Stomach (tissue), 8 donors: ENCODE measurements at regions not wholly inside any gene's neighbourhood (a gene's known extent, or its start where the extent isn't known, plus 50 kb on each side); places are given as distances from the start of the nearest gene placed in this dataset.

Source experiments
- DNase-seq, 2 donors: peaks; one replicate each; pipeline versions ENCODE4 v3.0.0 to v3.0.0-alpha.2; 2013 to 2019
- H3K27ac ChIP-seq, 5 donors: fragments of 200-600 bp in 4 of 5; sonication (generic) in 4 of 5; one replicate each; pipeline ENCODE4 v1.5.1; 2013 to 2019; ENCODE audit warnings: mild to moderate bottlenecking in 1 of 5, moderate library complexity in 1 of 5
- H3K27me3 ChIP-seq, 3 donors: fragments of 200-600 bp; sonication (generic); one replicate each; pipeline ENCODE4 v1.5.1; 2017 to 2019; ENCODE audit warnings: mixed run types in 1 of 3
- H3K36me3 ChIP-seq, 4 donors: fragments of 200-600 bp; sonication (generic); 1 replicate in 3 of 4; 2 replicates in 1 of 4; pipeline ENCODE4 v1.5.1; 2016 to 2019
- H3K4me1 ChIP-seq, 4 donors: fragments of 200-600 bp; sonication (generic); one replicate each; pipeline ENCODE4 v1.5.1; 2016 to 2019
- H3K4me3 ChIP-seq, 4 donors: fragments of 200-600 bp; sonication (generic) in 3 of 4; one replicate each; pipeline ENCODE4 v1.5.1; 2016 to 2019; ENCODE audit warnings: mild to moderate bottlenecking in 1 of 4
- H3K9me3 ChIP-seq, 4 donors: fragments of 200-600 bp; sonication (generic); one replicate each; pipeline ENCODE4 v1.5.1; 2016 to 2019
- EP300 ChIP-seq: sonication (generic); formaldehyde crosslinking; IDR thresholded peaks from one replicate; pipeline ENCODE4 v1.6.1; 2017; ENCODE audit warnings: antibody characterized with exemption
- POLR2A ChIP-seq, 4 donors: fragments of 450-650 bp; IDR thresholded peaks; one replicate each; pipeline ENCODE4 v1.6.1; 2016; ENCODE audit warnings: antibody characterized with exemption in 4 of 4, control low read depth in 2 of 4, mild to moderate bottlenecking in 1 of 4, moderate library complexity in 1 of 4
- POLR2AphosphoS5 ChIP-seq, 3 donors: sonication (generic); formaldehyde crosslinking; IDR thresholded peaks; one replicate each; pipeline ENCODE4 v1.6.1; 2016; ENCODE audit warnings: antibody characterized with exemption in 3 of 3
- WGBS, 5 donors: extraction: QIAGEN DNeasy Blood & Tissue Kit in 3 of 5; methylation state at CpG; one replicate each; pipeline versions ENCODE4 v1.1.5 to v1.1.7; 2013 to 2018; 5-methylcytosine and 5-hydroxymethylcytosine counted together
- intact Hi-C: fragments of 100-400 bp; cut with DNase I; formaldehyde crosslinking; loops from one replicate; pipeline ENCODE4 v1.15.1; 2023; ENCODE audit warnings: low total_unique reads
- TF ChIP-seq, protein P1 (sequence below), 7 experiments: fragments of 450-650 bp in 4 of 7; fragments of 200-600 bp in 3 of 7; sonication (generic) in 3 of 7; IDR thresholded peaks; one replicate each; pipeline ENCODE4 v1.5.1; 2016 to 2019; ENCODE audit warnings: antibody characterized with exemption in 7 of 7, control low read depth in 2 of 7, mild to moderate bottlenecking in 1 of 7
- donor health status: healthy with polysubstance abuse.
- donor health status: Bipolar disorder and iron deficiency.
- donor health status: healthy.

DNA sequence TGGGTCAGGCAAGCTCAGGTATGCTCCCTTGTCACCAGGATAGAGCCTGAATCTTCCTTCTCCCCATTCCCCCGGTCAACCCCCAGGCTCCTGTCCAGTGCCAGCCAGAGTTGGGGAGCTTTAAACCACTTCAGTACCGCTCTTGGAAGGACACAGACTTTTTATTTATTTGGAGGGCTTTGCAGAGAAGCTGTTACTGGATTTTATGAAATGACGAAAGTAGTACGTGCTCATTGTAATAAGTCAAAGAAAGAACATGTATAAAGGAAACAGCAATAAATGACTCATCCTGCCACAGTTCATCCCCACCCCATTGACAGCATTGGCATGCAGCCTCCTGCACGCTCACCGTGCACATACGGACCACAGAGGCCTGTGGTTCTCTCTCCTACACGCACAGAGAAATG, 230.3 kb downstream of the AUH start:
- H3K27ac ChIP-seq, result no peak overlapping the region
- DNase-seq, result peak; percentile 38 to 55
- intact Hi-C loops, result no loop called here

DNA sequence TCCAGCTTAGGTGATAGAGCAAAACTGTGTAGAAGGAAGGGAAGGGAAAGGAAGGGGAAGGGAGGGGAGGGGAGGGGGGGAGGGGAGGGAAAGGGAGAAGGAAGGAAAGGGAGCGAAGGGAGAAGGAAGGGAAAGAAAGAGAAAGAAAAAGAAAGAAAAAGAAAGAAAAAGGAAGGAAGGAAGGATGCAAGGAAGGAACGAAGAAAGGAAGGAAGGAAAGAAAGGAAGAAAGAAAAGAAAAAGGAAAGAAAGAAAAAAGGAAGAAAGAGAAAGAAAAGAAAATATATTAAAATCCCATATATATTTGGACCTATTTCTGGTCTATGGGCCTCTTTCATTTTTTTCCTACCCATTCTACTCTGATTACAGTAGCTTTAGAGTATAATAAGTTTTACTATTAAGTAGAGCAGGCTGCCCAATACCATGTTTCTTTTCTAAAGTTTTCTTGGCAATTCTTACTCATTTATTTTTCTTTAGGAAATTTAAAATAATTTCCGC, 229.1 kb downstream of the AUH start:
- 89 to 94% (median 90%) methylated on average over 2 to 3 of the region's 3 CpGs for WGBS, 5 donors
- Histone ChIP-seq H3K4me3 (no peak overlapping the region), H3K9me3 (no peaks in the 10 kb centered on the region), H3K36me3 (no peaks in the 10 kb centered on the region), H3K4me1 (peaks cover 0 to 7% (median 0%) of the 10 kb centered on the region in 4 donors), H3K27ac (no peak overlapping the region), H3K27me3 (no peaks in the 10 kb centered on the region)
- DNase-seq, result no peak
- intact Hi-C loops, result no loop called here
- no peak for TF ChIP-seq POLR2AphosphoS5 (IDR thresholded peaks at IDR 0.05)
- TF ChIP-seq, protein P1, sequence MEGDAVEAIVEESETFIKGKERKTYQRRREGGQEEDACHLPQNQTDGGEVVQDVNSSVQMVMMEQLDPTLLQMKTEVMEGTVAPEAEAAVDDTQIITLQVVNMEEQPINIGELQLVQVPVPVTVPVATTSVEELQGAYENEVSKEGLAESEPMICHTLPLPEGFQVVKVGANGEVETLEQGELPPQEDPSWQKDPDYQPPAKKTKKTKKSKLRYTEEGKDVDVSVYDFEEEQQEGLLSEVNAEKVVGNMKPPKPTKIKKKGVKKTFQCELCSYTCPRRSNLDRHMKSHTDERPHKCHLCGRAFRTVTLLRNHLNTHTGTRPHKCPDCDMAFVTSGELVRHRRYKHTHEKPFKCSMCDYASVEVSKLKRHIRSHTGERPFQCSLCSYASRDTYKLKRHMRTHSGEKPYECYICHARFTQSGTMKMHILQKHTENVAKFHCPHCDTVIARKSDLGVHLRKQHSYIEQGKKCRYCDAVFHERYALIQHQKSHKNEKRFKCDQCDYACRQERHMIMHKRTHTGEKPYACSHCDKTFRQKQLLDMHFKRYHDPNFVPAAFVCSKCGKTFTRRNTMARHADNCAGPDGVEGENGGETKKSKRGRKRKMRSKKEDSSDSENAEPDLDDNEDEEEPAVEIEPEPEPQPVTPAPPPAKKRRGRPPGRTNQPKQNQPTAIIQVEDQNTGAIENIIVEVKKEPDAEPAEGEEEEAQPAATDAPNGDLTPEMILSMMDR (IDR thresholded peaks at IDR 0.05), result no peak
- no peak for TF ChIP-seq EP300
- TF ChIP-seq POLR2A (IDR thresholded peaks at IDR 0.05), result no peak

More for the DNA sequence above, 230.3 kb downstream of the AUH start:
- 47 to 69% (median 64%) methylated on average over 8 of the region's 8 CpGs for WGBS, 5 donors
- no peaks in the 10 kb centered on the region for H3K27me3 ChIP-seq
- H3K4me1 ChIP-seq, result peaks cover 0 to 7% (median 0%) of the 10 kb centered on the region in 4 donors
- no peaks in the 10 kb centered on the region for H3K9me3 ChIP-seq
- TF ChIP-seq POLR2AphosphoS5 (IDR thresholded peaks at IDR 0.05), result peak in 2 of 3 donors; percentile 42 to 58
- no peak for TF ChIP-seq EP300
- H3K4me3 ChIP-seq, result no peak overlapping the region
- H3K36me3 ChIP-seq, result no peaks in the 10 kb centered on the region

DNA sequence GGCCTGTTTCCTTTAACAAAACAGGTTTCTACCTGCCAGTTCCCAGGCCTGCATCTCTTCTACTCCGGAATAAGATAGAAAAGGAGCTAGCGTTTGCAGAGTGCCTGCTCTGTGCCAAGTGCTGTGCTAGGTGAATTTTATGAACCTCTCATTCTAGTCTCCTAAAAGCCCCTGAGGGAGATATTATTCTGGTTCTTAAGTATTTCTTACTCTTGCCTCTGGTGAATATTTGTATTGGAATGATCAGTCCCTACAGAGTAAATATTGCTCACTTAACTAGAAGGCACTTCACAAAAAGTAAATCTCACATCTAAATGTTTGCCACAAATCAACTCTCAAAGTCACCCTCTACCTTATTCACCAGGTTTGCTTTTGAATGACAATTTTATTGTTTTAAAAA, 227.1 kb downstream of the AUH start:
- DNase-seq, result no peak
- TF ChIP-seq EP300 (no peak), POLR2A (IDR thresholded peaks at IDR 0.05) (no peak), POLR2AphosphoS5 (IDR thresholded peaks at IDR 0.05) (no peak)
- TF ChIP-seq, protein P1 (IDR thresholded peaks at IDR 0.05), result no peak

DNA sequence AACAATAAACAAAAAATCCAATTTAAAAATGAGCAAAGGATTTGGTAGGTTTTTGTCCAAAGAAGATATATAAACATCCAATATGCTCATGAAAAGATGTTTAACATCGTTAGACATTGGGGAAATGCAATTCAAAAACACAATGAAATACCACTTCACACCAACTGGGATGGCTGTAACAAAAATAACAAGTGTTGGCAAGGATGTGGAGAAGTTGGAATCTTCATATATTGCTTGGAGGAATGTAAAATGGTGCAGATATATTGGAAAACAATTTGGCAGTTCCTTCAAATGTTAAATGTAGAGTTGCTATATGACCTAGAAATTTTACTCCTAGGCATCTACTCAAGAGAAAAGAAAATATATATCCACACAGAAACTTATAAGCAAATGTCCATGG, 224.3 kb downstream of the AUH start:
- Histone ChIP-seq H3K4me1 (peaks cover 0 to 12% (median 0%) of the 10 kb centered on the region in 4 donors), H3K36me3 (no peaks in the 10 kb centered on the region), H3K27ac (no peak overlapping the region), H3K4me3 (no peak overlapping the region), H3K9me3 (no peaks in the 10 kb centered on the region), H3K27me3 (no peaks in the 10 kb centered on the region)
- WGBS, 5 donors, result 76 to 89% (median 84%) methylated on average over 1 of the region's 1 CpG
- DNase-seq, result no peak
- intact Hi-C loops, result no loop called here
- TF ChIP-seq POLR2A (IDR thresholded peaks at IDR 0.05), result no peak
- no peak for TF ChIP-seq EP300
- TF ChIP-seq POLR2AphosphoS5 (IDR thresholded peaks at IDR 0.05), result no peak
- TF ChIP-seq, protein P1 (IDR thresholded peaks at IDR 0.05), result no peak

More for the DNA sequence above, 227.1 kb downstream of the AUH start:
- no peaks in the 10 kb centered on the region for H3K9me3 ChIP-seq
- H3K4me3 ChIP-seq, result no peak overlapping the region
- intact Hi-C loops, result no loop called here
- peaks cover 0 to 7% (median 0%) of the 10 kb centered on the region in 4 donors for H3K4me1 ChIP-seq
- WGBS, 5 donors, result 60 to 79% (median 75%) methylated on average over 2 of the region's 2 CpGs
- H3K36me3 ChIP-seq, result no peaks in the 10 kb centered on the region
- H3K27me3 ChIP-seq, result no peaks in the 10 kb centered on the region
- H3K27ac ChIP-seq, result no peak overlapping the region

DNA sequence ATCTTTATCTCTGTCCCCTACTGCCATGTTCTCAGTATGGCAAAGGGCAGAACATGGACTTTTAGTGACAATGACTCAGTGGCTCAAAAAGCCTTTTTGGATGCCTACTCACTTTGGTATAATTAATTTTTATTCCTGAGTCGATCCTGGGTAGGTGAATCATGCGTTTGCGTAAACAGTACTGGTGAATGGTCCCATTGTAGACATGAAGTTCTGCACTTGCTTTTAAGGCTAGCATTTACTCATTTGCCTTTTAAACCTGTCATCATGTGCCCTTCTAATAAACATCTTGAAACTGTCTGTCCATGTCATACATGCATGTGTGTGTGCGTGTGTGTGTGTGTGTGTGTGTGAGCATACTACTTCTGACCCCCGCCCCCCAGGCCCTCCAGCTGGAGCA, 223.0 kb downstream of the AUH start:
- intact Hi-C loops, result no loop called here
- 66 to 75% (median 67%) methylated on average over 5 of the region's 5 CpGs for WGBS, 5 donors
- Histone ChIP-seq H3K4me1 (peaks cover 0 to 12% (median 0%) of the 10 kb centered on the region in 4 donors), H3K9me3 (no peaks in the 10 kb centered on the region), H3K4me3 (no peak overlapping the region), H3K27ac (no peak overlapping the region), H3K36me3 (no peaks in the 10 kb centered on the region), H3K27me3 (no peaks in the 10 kb centered on the region)
- TF ChIP-seq EP300 (no peak), POLR2AphosphoS5 (IDR thresholded peaks at IDR 0.05) (no peak), POLR2A (IDR thresholded peaks at IDR 0.05) (no peak)
- TF ChIP-seq, protein P1 (IDR thresholded peaks at IDR 0.05), result no peak
- no peak for DNase-seq
